ENCODE measurements at regions not wholly inside any gene's neighbourhood (a gene's known extent, or its start where the extent isn't known, plus 50 kb on each side); places are given as distances from the start of the nearest gene placed in this dataset.
"Not testable (repeated sequence)": the region's sequence is repeated elsewhere in the genome, so short reads cannot be mapped to it uniquely, and the experiment has no call there.

- DNase-seq: not testable (repeated sequence)
Observed at GRCh38 chr1:121006826-121007225, 117.3 kb downstream of the PPIAL4A start.

- not testable (repeated sequence) for DNase-seq
Observed at GRCh38 chr1:121007755-121008154, 118.2 kb downstream of the PPIAL4A start.

- DNase-seq: not testable (repeated sequence)
Observed at GRCh38 chr1:121008512-121009215, 119.1 kb downstream of the PPIAL4A start.

- peak; percentile 65 for DNase-seq
Observed at GRCh38 chr1:121009216-121010057, 119.9 kb downstream of the PPIAL4A start.

GRCh38 chr1:121010141-121010540 lies 120.6 kb downstream of the PPIAL4A start:
- not testable (repeated sequence) for DNase-seq

- DNase-seq: not testable (repeated sequence)
Observed at GRCh38 chr1:121013181-121013580, 123.6 kb downstream of the PPIAL4A start.

- not testable (repeated sequence) for DNase-seq
Observed at GRCh38 chr1:121016182-121017028, 126.8 kb downstream of the PPIAL4A start.

- not testable (repeated sequence) for DNase-seq
Observed at GRCh38 chr1:121019715-121020349, 130.3 kb downstream of the PPIAL4A start.

- DNase-seq: not testable (repeated sequence)
Observed at GRCh38 chr1:121020350-121021236, 131.0 kb downstream of the PPIAL4A start.

- DNase-seq: not testable (repeated sequence)
Observed at GRCh38 chr1:121021716-121022115, 132.1 kb downstream of the PPIAL4A start.

GRCh38 chr1:121032878-121033494 lies 143.4 kb downstream of the PPIAL4A start:
- not testable (repeated sequence) for DNase-seq

- not testable (repeated sequence) for DNase-seq
Observed at GRCh38 chr1:121036792-121037191, 147.2 kb downstream of the PPIAL4A start.

GRCh38 chr1:121040974-121041373 lies 143.2 kb downstream of the FAM72B start:
- not testable (repeated sequence) for DNase-seq

- DNase-seq: not testable (repeated sequence)
Observed at GRCh38 chr1:121041497-121041896, 142.6 kb downstream of the FAM72B start.

- DNase-seq: not testable (repeated sequence)
Observed at GRCh38 chr1:121042882-121043281, 141.3 kb downstream of the FAM72B start.

GRCh38 chr1:121048293-121048752 lies 135.8 kb downstream of the FAM72B start:
- DNase-seq: peak; percentile 66

GRCh38 chr1:121048769-121049443 lies 135.2 kb downstream of the FAM72B start:
- not testable (repeated sequence) for DNase-seq

GRCh38 chr1:121050097-121050496 lies 134.0 kb downstream of the FAM72B start:
- DNase-seq: not testable (repeated sequence)

GRCh38 chr1:121051161-121051790 lies 132.9 kb downstream of the FAM72B start:
- not testable (repeated sequence) for DNase-seq

All from activated effector memory CD4-positive, alpha-beta T cell treated with anti-CD3 and anti-CD28 coated beads, Interleukin-2, amount 50 U/mL, for 16 hours (primary cell).